HG03575 (cell line): ENCODE measurements at regions not wholly inside any gene's neighbourhood (a gene's known extent, or its start where the extent isn't known, plus 50 kb on each side); places are given as distances from the start of the nearest gene placed in this dataset.

ENCODE experiments used
- ATAC-seq: cut with Tn5 transposase; IDR thresholded peaks from one replicate; pipeline ENCODE4 v1.9.1; 2021; ENCODE audit not compliant: unreplicated experiment, insufficient number of reproducible peaks, low FRiP score; ENCODE audit errors: extremely low read depth

GRCh38 chr3:148083526-148084182 lies 614.0 kb upstream of the AGTR1 start:
- no peak for ATAC-seq

GRCh38 chr3:148084931-148085330 lies 612.8 kb upstream of the AGTR1 start:
- ATAC-seq = no peak

- ATAC-seq = no peak
Measured at GRCh38 chr3:148087601-148088371, 609.9 kb upstream of the AGTR1 start.

GRCh38 chr3:148089171-148089570 lies 608.5 kb upstream of the AGTR1 start:
- ATAC-seq = no peak

GRCh38 chr3:148090156-148090555 lies 607.5 kb upstream of the AGTR1 start:
- ATAC-seq = no peak

- no peak for ATAC-seq
Measured at GRCh38 chr3:148092624-148093347, 604.9 kb upstream of the AGTR1 start.

GRCh38 chr3:148093753-148094152 lies 604.0 kb upstream of the AGTR1 start:
- ATAC-seq = no peak

GRCh38 chr3:148095962-148096361 lies 601.7 kb upstream of the AGTR1 start:
- no peak for ATAC-seq

- ATAC-seq = no peak
Measured at GRCh38 chr3:148100476-148100875, 597.2 kb upstream of the AGTR1 start.

- ATAC-seq = no peak
Measured at GRCh38 chr3:148101061-148101460, 596.6 kb upstream of the AGTR1 start.

GRCh38 chr3:148102156-148102555 lies 595.5 kb upstream of the AGTR1 start:
- ATAC-seq = no peak

- ATAC-seq = no peak
Measured at GRCh38 chr3:148106062-148106461, 591.6 kb upstream of the AGTR1 start.

- ATAC-seq = no peak
Measured at GRCh38 chr3:148126956-148127355, 570.7 kb upstream of the AGTR1 start.

GRCh38 chr3:148128136-148128535 lies 569.6 kb upstream of the AGTR1 start:
- no peak for ATAC-seq

GRCh38 chr3:148131990-148132638 lies 565.6 kb upstream of the AGTR1 start:
- ATAC-seq = no peak

GRCh38 chr3:148136816-148137215 lies 560.9 kb upstream of the AGTR1 start:
- no peak for ATAC-seq

GRCh38 chr3:148146241-148146640 lies 551.5 kb upstream of the AGTR1 start:
- no peak for ATAC-seq

- ATAC-seq = no peak
Measured at GRCh38 chr3:148146947-148147826, 550.5 kb upstream of the AGTR1 start.

- no peak for ATAC-seq
Measured at GRCh38 chr3:148147903-148148302, 549.8 kb upstream of the AGTR1 start.
